Medulla oblongata (tissue), 1 donor: ENCODE measurements at regions not wholly inside any gene's neighbourhood (a gene's known extent, or its start where the extent isn't known, plus 50 kb on each side); places are given as distances from the start of the nearest gene placed in this dataset.
"Not testable (repeated sequence)": the region's sequence is repeated elsewhere in the genome, so short reads cannot be mapped to it uniquely, and the experiment has no call there.

Source experiments
- DNase-seq: peaks from one replicate; pipeline ENCODE4 v3.0.0-alpha.2; 2015; ENCODE audit errors: extremely low spot score

- no peak for DNase-seq
Measured at GRCh38 chrX:13478740-13479451, 90.5 kb upstream of the EGFL6 start.

DNA sequence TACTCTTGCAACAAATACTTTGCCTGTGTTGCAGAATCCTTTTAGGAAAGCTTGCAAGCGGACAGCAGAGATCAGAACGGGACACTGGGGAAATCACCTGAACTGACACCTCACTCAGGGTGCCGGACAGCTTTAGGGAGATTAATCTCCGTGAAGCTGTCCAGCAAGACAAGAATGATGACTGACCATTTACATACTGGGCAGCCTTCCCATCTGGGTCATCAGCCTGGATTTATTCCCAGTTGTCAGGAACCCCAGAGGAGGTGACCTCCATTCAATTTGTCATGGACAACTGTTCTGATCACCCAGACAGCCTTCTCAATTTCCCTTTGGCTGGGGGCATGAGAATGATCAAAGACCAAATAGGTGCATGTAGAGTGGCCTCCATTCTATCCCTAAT is 93.0 kb upstream of the EGFL6 start:
- no peak for DNase-seq

GRCh38 chrX:13474164-13474516 is 95.3 kb upstream of the EGFL6 start:
- no peak for DNase-seq

DNA sequence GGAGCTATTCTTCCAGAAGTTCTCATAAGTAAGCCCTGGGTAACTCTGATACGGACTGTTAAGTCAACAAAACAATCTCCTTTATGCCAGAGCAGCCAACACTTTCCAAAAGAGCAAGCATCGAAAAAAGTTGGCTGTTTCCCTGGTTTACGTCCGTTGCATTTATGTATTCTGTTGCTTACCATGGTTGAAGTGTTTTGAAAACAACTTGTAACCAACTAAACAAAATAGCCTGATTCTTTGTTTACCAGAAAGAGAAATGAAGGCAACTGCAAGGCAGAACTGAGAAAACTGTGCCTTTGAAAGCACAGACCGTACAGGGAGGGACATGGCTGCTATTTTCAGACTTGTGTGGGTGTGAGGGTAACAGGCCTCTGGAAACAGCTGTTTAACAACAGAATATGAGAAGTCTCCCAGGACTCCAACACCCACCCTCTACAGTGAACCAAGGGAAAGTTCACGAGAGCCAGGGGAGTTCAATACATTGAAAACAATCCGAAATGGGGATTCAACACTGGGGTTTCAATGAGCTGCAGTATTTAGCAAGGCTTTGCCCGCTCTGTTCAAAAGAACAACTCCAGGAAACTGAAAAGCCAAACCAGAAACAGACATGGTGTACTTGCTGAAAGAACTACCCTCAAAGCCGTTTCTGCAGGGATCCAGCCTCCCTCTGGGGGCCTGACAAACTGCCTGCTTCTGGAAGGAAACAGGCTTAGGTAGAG is 95.8 kb upstream of the EGFL6 start:
- peak; percentile 12 for DNase-seq

GRCh38 chrX:13472975-13473374 is 96.4 kb upstream of the EGFL6 start:
- no peak for DNase-seq

GRCh38 chrX:13471269-13471668 is 98.1 kb upstream of the EGFL6 start:
- DNase-seq = no peak

DNA sequence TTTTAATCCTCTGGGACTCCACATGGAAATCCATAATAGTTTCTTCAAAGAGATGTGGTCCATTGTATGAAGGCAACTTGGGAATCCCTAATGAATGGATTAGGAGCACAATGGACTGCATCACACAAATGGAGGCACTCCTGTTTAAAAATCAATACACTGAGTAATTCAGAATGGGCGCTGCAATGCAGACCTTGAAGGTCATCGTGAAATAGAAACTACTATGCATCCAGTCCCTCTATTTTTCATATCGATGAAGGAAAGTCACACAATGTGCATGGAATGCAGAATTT is 98.8 kb upstream of the EGFL6 start:
- DNase-seq = no peak

DNA sequence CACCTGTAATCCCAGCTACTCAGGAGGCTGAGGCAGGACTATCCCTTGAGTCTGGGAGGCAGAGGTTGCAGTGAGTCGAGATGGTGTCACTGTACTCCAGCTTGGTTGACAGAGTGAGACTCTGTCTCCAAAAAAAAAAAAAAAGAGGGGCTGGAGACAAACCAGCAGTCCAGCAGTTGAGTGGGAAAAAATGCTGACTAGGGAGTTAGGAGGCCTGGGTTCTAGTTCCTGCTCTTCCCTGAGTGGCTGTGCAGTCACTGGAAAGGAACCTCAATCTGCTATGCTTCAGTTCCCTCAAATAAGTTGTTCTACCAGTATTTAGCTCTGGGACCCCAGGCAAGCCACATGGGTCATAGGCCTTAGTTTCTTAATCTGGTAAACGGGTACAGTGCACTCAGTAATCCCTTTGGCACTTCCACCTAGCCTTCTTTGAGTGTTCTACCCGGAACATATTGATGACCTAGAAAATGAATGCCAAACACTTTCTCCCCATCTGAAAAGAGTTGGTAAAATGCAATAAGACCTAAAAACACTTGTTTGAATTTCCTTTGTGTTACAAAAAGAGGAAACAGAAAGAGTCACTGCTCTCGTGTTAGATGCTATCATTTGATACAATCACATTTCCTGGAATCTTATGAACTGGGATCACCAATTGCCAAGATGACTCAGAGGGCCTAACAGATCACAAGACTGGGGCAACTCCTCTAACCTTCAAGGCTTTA is 99.3 kb upstream of the EGFL6 start:
- DNase-seq = no peak

DNA sequence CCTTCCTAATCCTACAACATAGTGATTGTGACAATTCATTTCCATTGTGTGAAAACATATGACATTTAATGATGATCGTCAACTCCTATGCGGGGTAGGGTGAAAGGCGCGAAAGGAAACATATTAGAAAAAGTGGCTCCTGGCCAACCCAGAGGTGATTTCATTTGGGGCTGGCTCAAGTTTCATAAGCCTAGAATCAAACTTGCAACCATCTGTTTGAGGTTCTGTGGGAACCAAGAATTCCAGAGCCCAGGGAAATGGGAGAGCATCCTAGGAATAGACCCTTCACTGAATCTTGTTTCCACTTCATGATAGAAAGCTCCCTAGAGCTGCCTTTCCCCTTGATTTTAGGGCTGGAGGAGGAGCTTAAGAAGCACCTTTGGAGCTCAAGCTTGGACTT is 101.3 kb upstream of the EGFL6 start:
- DNase-seq = no peak

DNA sequence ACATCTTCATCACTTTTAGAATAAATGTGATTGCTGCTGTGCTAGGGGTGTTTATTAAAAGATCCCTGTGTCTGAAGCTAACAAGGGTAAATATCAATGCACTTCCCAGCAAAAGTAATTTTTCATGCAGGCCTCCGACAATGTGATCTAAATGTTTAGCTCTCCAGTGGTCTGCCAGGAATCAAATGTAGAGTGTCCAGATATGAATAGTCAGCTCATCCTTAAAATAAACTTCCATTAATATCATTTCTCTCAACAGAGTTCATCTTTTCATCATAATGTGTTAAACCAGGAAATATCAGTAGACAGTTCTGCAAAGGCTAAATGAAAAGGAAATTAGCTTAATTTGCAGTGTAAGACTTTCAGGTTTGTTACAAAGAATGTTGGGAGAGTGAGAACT is 102.2 kb upstream of the EGFL6 start:
- no peak for DNase-seq

DNA sequence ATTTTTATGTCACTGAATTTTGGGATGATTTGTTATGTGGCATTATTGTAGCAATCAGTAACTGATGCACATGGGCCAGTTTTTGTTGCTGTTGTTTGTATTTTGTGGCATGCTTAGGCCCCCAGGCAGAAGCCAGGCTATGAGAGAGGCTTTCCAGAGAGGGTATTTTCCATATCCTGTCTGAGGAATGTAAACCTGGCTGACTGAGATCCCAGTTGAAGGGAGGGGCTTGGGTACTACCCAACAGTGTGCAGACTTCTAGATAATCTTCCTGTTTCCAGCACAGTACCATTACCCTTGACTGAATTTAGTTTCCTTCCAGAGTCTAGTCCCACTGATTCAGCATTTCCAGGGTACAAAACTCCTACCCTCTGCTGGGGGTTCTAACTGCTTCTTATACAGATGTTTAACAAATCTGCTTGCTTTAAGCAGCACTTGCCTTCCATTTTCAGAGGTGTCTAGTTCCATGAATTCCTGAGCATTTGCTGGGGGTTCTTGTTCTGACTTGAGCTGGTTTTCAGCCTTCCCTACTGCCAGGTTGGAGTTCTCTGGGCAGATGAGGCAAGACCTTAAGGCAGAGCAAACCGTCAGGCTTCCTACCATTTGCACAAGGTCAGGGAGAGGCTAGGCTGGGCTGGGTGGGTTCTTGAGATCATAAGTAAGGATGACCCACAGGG is 104.7 kb upstream of the EGFL6 start:
- no peak for DNase-seq

- no peak for DNase-seq
Measured at GRCh38 chrX:13463608-13464007, 105.8 kb upstream of the EGFL6 start.

DNA sequence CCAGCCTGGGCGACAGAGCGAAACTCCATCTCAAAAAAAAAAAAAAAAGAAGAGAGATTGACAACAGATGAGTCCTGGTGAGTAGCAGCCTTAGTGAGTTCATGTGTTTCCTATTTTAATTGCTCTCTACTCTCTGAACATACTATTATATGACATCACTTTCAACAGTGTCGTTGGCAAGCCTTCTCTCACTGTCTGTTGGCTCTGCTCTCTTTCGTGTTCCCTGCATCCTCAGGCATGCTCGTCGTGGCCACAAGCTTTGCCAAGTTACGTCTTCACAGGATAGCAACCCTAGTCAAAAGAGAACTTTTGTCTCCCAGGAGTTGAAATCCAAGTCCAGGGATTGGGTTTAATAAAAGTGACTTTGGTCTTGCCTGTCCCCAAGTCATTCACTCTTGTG is 117.1 kb upstream of the EGFL6 start:
- DNase-seq = no peak

DNA sequence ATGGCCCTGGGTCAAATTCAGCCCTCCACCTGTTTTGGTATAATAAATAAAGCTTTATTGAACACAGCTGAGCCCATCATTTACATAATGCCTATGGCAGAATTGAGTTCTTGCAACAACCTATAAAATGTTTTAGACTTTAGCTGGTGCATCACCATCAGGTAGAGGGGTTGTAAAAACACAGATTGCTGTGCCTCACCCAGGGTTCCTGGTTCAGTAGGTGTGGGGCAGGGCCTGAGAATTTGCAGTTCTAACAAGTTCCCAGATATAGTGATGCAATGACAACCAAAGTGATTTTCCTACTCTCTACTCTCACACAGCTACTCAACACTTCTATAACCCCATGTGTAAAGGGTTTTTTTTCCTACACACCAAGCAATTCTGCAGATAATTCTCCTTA is 120.0 kb upstream of the EGFL6 start:
- no peak for DNase-seq

- DNase-seq = no peak
Measured at GRCh38 chrX:13448941-13449340, 120.5 kb upstream of the EGFL6 start.

GRCh38 chrX:13441608-13442007 is 121.8 kb upstream of the ATXN3L start:
- not testable (repeated sequence) for DNase-seq

- no peak for DNase-seq
Measured at GRCh38 chrX:13440176-13440575, 120.3 kb upstream of the ATXN3L start.

DNA sequence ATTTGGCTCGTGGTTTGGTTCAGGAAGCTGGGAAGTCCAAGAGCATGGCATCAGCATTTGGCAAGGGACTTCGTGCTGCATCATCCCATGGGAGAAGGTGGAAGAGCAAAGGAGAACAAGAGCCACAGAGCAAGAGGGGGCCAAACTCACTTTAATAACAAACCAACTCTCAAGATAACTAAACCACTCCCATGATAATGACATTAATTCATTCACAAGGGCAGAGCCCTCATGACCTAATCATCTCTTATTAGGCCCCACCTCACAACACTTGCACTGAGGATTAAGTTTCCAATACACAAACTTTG is 113.4 kb upstream of the ATXN3L start:
- no peak for DNase-seq

- peak; percentile 36 for DNase-seq
Measured at GRCh38 chrX:13432414-13433297, 112.8 kb upstream of the ATXN3L start.

GRCh38 chrX:13430136-13430827 is 110.4 kb upstream of the ATXN3L start:
- no peak for DNase-seq
